Upper lobe of left lung (tissue), 4 donors: ENCODE measurements at regions not wholly inside any gene's neighbourhood (a gene's known extent, or its start where the extent isn't known, plus 50 kb on each side); places are given as distances from the start of the nearest gene placed in this dataset.

Experiments used
- EP300 ChIP-seq, 4 donors: sonication (generic); formaldehyde crosslinking; IDR thresholded peaks; one replicate each; pipeline ENCODE4 v1.5.1; 2017; ENCODE audit warnings: antibody characterized with exemption in 4 of 4, control low read depth in 2 of 4
- POLR2A ChIP-seq, 4 donors: fragments of 450-650 bp; IDR thresholded peaks; one replicate each; pipeline ENCODE4 v1.5.1; 2016 to 2017; ENCODE audit warnings: antibody characterized with exemption in 4 of 4, mild to moderate bottlenecking in 2 of 4
- TF ChIP-seq, protein P1 (sequence below), 6 experiments: fragments of 450-650 bp in 4 of 6; fragments of 200-600 bp in 2 of 6; sonication (generic) in 2 of 6; IDR thresholded peaks; one replicate each; pipeline ENCODE4 v1.5.1; 2016 to 2019; ENCODE audit warnings: antibody characterized with exemption in 6 of 6

DNA sequence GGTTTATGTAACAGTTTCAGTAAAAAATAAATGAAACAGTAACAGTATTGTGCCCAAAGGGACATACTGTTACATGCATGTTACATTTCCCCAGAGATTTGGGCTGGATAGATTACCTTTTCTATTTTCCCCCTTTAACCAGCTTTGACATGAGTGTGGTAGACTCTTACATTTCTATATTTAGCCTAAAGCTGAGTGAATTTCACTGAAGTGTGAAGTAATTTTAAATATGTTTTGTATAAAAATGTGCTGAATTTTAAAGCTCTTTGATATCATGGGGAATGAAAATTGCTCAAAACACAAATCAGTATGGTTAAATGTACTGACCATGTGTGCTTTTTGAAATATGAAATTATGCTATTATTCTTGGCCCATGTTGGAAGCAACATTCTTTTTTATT, 122.3 kb upstream of the CDH10 start:
- TF ChIP-seq, protein P1, sequence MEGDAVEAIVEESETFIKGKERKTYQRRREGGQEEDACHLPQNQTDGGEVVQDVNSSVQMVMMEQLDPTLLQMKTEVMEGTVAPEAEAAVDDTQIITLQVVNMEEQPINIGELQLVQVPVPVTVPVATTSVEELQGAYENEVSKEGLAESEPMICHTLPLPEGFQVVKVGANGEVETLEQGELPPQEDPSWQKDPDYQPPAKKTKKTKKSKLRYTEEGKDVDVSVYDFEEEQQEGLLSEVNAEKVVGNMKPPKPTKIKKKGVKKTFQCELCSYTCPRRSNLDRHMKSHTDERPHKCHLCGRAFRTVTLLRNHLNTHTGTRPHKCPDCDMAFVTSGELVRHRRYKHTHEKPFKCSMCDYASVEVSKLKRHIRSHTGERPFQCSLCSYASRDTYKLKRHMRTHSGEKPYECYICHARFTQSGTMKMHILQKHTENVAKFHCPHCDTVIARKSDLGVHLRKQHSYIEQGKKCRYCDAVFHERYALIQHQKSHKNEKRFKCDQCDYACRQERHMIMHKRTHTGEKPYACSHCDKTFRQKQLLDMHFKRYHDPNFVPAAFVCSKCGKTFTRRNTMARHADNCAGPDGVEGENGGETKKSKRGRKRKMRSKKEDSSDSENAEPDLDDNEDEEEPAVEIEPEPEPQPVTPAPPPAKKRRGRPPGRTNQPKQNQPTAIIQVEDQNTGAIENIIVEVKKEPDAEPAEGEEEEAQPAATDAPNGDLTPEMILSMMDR (IDR thresholded peaks at IDR 0.05), result no peak
- no peak for TF ChIP-seq POLR2A (IDR thresholded peaks at IDR 0.05)
- TF ChIP-seq EP300 (IDR thresholded peaks at IDR 0.05), result no peak
